Progenitor cell of endocrine pancreas (in vitro differentiated cells): ENCODE measurements at regions not wholly inside any gene's neighbourhood (a gene's known extent, or its start where the extent isn't known, plus 50 kb on each side); places are given as distances from the start of the nearest gene placed in this dataset.
"Not testable (repeated sequence)": the region's sequence is repeated elsewhere in the genome, so short reads cannot be mapped to it uniquely, and the experiment has no call there.

Source experiments
- DNase-seq: peaks from one replicate; pipeline ENCODE4 v3.0.0; 2021; ENCODE audit warnings: low spot score; ENCODE audit not compliant: unreplicated experiment
- H3K27ac Mint-ChIP-seq: 2 replicates; pipeline ENCODE4 v1.8.0; 2021; ENCODE audit warnings: mild to moderate bottlenecking, moderate library complexity, mixed read lengths
- H3K27me3 Mint-ChIP-seq: 2 replicates; pipeline ENCODE4 v1.8.0; 2021; ENCODE audit warnings: mixed read lengths
- H3K36me3 Mint-ChIP-seq: 2 replicates; pipeline ENCODE4 v1.8.0; 2022; ENCODE audit warnings: mixed read lengths; ENCODE audit not compliant: insufficient read depth
- H3K4me1 Mint-ChIP-seq: 2 replicates; pipeline ENCODE4 v1.8.0; 2021; ENCODE audit warnings: low read depth, mixed read lengths
- H3K4me3 Mint-ChIP-seq: 2 replicates; pipeline ENCODE4 v1.8.0; 2021; ENCODE audit warnings: low read depth, mild to moderate bottlenecking, moderate library complexity, mixed read lengths
- H3K9me3 Mint-ChIP-seq: 2 replicates; pipeline ENCODE4 v1.8.0; 2021; ENCODE audit warnings: low read depth, mixed read lengths
- TF ChIP-seq, protein P1 (sequence below): fragments of 200-600 bp; sonication (generic); IDR thresholded peaks from one replicate; pipeline ENCODE4 v1.5.0; 2021; ENCODE audit warnings: antibody characterized with exemption, mild to moderate bottlenecking; ENCODE audit not compliant: unreplicated experiment

- DNase-seq: no peak
- Mint-ChIP-seq H3K9me3 (no peaks in the 10 kb centered on the region), H3K4me3 (no peak overlapping the region), H3K4me1 (no peaks in the 10 kb centered on the region), H3K36me3 (no peaks in the 10 kb centered on the region), H3K27me3 (no peaks in the 10 kb centered on the region), H3K27ac (no peak overlapping the region)
- TF ChIP-seq, protein P1, sequence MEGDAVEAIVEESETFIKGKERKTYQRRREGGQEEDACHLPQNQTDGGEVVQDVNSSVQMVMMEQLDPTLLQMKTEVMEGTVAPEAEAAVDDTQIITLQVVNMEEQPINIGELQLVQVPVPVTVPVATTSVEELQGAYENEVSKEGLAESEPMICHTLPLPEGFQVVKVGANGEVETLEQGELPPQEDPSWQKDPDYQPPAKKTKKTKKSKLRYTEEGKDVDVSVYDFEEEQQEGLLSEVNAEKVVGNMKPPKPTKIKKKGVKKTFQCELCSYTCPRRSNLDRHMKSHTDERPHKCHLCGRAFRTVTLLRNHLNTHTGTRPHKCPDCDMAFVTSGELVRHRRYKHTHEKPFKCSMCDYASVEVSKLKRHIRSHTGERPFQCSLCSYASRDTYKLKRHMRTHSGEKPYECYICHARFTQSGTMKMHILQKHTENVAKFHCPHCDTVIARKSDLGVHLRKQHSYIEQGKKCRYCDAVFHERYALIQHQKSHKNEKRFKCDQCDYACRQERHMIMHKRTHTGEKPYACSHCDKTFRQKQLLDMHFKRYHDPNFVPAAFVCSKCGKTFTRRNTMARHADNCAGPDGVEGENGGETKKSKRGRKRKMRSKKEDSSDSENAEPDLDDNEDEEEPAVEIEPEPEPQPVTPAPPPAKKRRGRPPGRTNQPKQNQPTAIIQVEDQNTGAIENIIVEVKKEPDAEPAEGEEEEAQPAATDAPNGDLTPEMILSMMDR: no peak
Observed at GRCh38 chr5:50550267-50550666, 109.2 kb upstream of the EMB start.

DNA sequence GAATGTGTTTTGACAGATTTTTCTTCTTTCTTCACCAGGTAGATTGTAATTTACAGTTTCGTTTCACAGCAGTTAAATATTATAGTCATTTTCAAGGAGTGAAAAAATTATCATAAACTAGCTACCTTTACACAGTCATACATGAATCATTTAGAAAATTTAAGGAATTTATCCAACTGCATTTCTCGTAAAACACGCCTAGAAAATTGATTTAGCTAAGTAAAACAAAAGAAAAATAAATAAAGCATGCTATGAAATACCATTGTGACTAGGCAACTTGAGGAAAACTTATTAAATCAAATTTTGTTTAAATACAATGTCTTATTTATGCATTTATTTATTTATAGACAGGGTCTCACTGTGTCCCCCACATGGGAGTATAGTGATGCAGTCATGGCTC is 109.9 kb upstream of the EMB start:
- no peak overlapping the region for H3K27ac Mint-ChIP-seq
- no peaks in the 10 kb centered on the region for H3K27me3 Mint-ChIP-seq
- H3K4me3 Mint-ChIP-seq: no peak overlapping the region
- no peaks in the 10 kb centered on the region for H3K9me3 Mint-ChIP-seq
- no peaks in the 10 kb centered on the region for H3K4me1 Mint-ChIP-seq
- H3K36me3 Mint-ChIP-seq: no peaks in the 10 kb centered on the region
- DNase-seq: no peak
- TF ChIP-seq, protein P1: no peak

DNA sequence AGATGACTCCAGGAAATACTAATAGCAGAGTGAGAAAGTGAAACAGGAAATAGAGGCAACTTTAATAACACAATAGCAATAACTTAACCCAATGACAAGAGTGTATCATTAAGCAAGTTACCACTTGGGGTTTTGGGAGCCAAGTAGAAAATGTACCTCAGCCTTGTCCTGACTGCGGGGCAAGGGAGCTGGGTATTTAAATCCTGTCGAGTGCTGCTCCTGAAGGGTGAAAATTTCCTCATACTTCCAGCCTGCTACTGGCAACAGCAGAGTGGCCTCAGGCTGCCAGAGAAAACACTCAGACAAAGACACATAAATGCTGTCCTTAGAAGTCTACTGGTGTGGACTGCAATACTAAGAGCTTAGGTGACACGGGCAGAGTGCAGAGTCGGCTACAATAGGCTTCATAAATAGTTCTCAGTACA is 112.5 kb upstream of the EMB start:
- TF ChIP-seq, protein P1: no peak
- Mint-ChIP-seq H3K27me3 (no peaks in the 10 kb centered on the region), H3K4me3 (no peak overlapping the region), H3K27ac (no peak overlapping the region), H3K9me3 (no peaks in the 10 kb centered on the region), H3K36me3 (no peaks in the 10 kb centered on the region), H3K4me1 (no peaks in the 10 kb centered on the region)
- no peak for DNase-seq

GRCh38 chr5:50558640-50559039 is 107.8 kb upstream of the PARP8 start:
- not testable (repeated sequence) for H3K27me3 Mint-ChIP-seq, H3K27ac Mint-ChIP-seq, H3K4me1 Mint-ChIP-seq, DNase-seq, H3K9me3 Mint-ChIP-seq, H3K36me3 Mint-ChIP-seq, H3K4me3 Mint-ChIP-seq

DNA sequence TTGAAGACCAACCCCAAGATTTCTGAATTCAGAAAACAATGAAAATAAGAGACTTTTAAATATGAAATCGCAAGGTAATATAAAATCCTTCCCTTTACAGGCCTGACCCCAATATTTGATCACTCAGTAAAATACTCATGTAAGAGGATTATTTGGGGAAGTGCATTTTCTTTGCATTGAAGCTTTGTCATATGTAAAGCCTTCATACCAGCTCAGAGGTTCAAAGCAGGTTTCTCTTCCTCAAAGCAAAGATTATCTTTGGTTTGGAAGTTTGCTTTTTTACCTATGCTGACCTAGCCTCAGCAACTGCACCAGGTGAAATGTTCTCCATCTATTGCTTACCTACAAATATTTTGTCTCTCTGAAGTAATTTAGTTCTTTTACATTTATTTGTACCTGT is 106.5 kb upstream of the PARP8 start:
- H3K4me3 Mint-ChIP-seq: no peak overlapping the region
- DNase-seq: no peak
- TF ChIP-seq, protein P1: no peak
- no peak overlapping the region for H3K27ac Mint-ChIP-seq
- H3K9me3 Mint-ChIP-seq: no peaks in the 10 kb centered on the region
- no peaks in the 10 kb centered on the region for H3K36me3 Mint-ChIP-seq
- no peaks in the 10 kb centered on the region for H3K27me3 Mint-ChIP-seq
- no peaks in the 10 kb centered on the region for H3K4me1 Mint-ChIP-seq

DNA sequence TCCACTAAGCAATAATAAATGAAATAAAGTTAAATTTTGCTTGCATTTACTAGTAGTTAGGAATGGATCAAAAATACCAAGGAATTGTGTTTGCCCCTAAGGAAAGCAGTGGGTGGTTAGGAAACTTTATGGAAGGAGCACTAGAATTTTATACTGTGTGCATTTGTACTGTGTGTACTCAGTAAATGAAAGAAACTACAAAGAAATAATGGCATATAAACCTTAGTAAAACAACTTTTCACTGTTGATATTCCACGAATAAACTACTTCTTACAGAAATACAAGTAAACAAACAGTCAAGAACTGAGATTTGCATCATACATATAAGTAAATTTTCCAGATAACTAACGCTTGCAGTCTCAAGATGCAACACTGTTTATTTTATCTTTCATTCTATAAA is 103.7 kb upstream of the PARP8 start:
- DNase-seq: no peak

More for the DNA sequence above, 103.7 kb upstream of the PARP8 start:
- Mint-ChIP-seq H3K4me1 (no peaks in the 10 kb centered on the region), H3K36me3 (no peaks in the 10 kb centered on the region), H3K27me3 (no peaks in the 10 kb centered on the region), H3K9me3 (no peaks in the 10 kb centered on the region), H3K27ac (no peak overlapping the region), H3K4me3 (no peak overlapping the region)
- TF ChIP-seq, protein P1: no peak
